A673 (cell line): ENCODE measurements at regions not wholly inside any gene's neighbourhood (a gene's known extent, or its start where the extent isn't known, plus 50 kb on each side); places are given as distances from the start of the nearest gene placed in this dataset.
"Not testable (repeated sequence)": the region's sequence is repeated elsewhere in the genome, so short reads cannot be mapped to it uniquely, and the experiment has no call there.

ENCODE experiments used
- EZH2 ChIP-seq: fragments of 200-600 bp; sonication (generic); IDR thresholded peaks from 2 replicates; pipeline ENCODE4 v1.6.1; 2017; ENCODE audit warnings: borderline replicate concordance, low read depth, mild to moderate bottlenecking, mixed read lengths, antibody characterized with exemption, low read length; ENCODE audit not compliant: poor library complexity, severe bottlenecking
- TF ChIP-seq, protein P1 (sequence below): fragments of 300-800, 200-600 bp; sonication (generic); conservative IDR thresholded peaks from 2 replicates; pipeline ENCODE4 v1.5.1; 2017; ENCODE audit warnings: low read depth, mild to moderate bottlenecking, antibody characterized with exemption, low read length, moderate library complexity, mixed read lengths

DNA sequence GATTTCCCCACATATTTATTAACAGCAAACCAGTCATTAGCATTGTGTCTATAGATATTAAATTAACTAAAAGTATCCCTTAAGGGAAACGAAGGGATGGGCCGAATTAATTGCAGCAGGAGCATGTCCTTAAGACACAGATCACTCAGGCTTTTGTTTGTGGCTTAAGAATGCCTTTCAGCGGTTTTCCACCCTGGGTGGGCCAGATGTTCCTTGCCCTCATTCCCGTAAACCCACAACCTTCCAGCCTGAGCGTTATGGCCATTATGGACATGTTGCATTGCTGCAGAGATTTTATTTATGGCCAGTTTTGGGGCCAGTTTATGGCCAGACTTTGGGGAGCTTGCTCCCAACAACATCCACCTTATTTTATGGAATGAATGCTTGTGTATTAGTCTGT lies 55.5 kb upstream of the TCL1A start:
- TF ChIP-seq, protein P1, sequence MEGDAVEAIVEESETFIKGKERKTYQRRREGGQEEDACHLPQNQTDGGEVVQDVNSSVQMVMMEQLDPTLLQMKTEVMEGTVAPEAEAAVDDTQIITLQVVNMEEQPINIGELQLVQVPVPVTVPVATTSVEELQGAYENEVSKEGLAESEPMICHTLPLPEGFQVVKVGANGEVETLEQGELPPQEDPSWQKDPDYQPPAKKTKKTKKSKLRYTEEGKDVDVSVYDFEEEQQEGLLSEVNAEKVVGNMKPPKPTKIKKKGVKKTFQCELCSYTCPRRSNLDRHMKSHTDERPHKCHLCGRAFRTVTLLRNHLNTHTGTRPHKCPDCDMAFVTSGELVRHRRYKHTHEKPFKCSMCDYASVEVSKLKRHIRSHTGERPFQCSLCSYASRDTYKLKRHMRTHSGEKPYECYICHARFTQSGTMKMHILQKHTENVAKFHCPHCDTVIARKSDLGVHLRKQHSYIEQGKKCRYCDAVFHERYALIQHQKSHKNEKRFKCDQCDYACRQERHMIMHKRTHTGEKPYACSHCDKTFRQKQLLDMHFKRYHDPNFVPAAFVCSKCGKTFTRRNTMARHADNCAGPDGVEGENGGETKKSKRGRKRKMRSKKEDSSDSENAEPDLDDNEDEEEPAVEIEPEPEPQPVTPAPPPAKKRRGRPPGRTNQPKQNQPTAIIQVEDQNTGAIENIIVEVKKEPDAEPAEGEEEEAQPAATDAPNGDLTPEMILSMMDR = not testable (repeated sequence)
- TF ChIP-seq EZH2 = not testable (repeated sequence)
